GM21447 (cell line): ENCODE measurements at regions not wholly inside any gene's neighbourhood (a gene's known extent, or its start where the extent isn't known, plus 50 kb on each side); places are given as distances from the start of the nearest gene placed in this dataset.
"Not testable (repeated sequence)": the region's sequence is repeated elsewhere in the genome, so short reads cannot be mapped to it uniquely, and the experiment has no call there.

Source experiments
- ATAC-seq: cut with Tn5 transposase; IDR thresholded peaks from one replicate; pipeline ENCODE4 v1.9.1; 2021; ENCODE audit not compliant: unreplicated experiment

- not testable (repeated sequence) for ATAC-seq
These were observed 57.8 kb upstream of the NBPF8 start for GRCh38 chr1:120357046-120357445.

- not testable (repeated sequence) for ATAC-seq
These were observed 58.7 kb upstream of the NBPF8 start for GRCh38 chr1:120356170-120356569.

GRCh38 chr1:120354618-120355184, 60.1 kb upstream of the NBPF8 start:
- ATAC-seq = peak; percentile 94

GRCh38 chr1:120342231-120343073, 72.4 kb upstream of the NBPF8 start:
- ATAC-seq = not testable (repeated sequence)

- not testable (repeated sequence) for ATAC-seq
These were observed 73.1 kb upstream of the NBPF8 start for GRCh38 chr1:120341756-120342155.

GRCh38 chr1:120340838-120341751, 73.7 kb upstream of the NBPF8 start:
- ATAC-seq = not testable (repeated sequence)

GRCh38 chr1:120315738-120316137, 99.1 kb upstream of the NBPF8 start:
- not testable (repeated sequence) for ATAC-seq

- ATAC-seq = not testable (repeated sequence)
These were observed 102.9 kb upstream of the NBPF8 start for GRCh38 chr1:120311930-120312329.

GRCh38 chr1:120308940-120309578, 105.8 kb upstream of the NBPF8 start:
- ATAC-seq = not testable (repeated sequence)

GRCh38 chr1:120305046-120305445, 109.8 kb upstream of the NBPF8 start:
- ATAC-seq = not testable (repeated sequence)

- ATAC-seq = not testable (repeated sequence)
These were observed 110.5 kb upstream of the NBPF8 start for GRCh38 chr1:120304341-120304740.

- not testable (repeated sequence) for ATAC-seq
These were observed 115.3 kb upstream of the NBPF8 start for GRCh38 chr1:120299433-120300057.

- not testable (repeated sequence) for ATAC-seq
These were observed 116.3 kb upstream of the NBPF8 start for GRCh38 chr1:120298487-120298886.

GRCh38 chr1:120297345-120297953, 117.4 kb upstream of the NBPF8 start:
- not testable (repeated sequence) for ATAC-seq

- not testable (repeated sequence) for ATAC-seq
These were observed 113.8 kb upstream of the SEC22B start for GRCh38 chr1:120290105-120290504.

GRCh38 chr1:120289601-120290074, 113.3 kb upstream of the SEC22B start:
- not testable (repeated sequence) for ATAC-seq

GRCh38 chr1:120288814-120289600, 112.7 kb upstream of the SEC22B start:
- not testable (repeated sequence) for ATAC-seq

GRCh38 chr1:120288167-120288566, 111.8 kb upstream of the SEC22B start:
- ATAC-seq = not testable (repeated sequence)
